Stimulated activated CD4-positive, alpha-beta T cell treated with anti-CD3 and anti-CD28 coated beads, TNF-alpha, amount 100 ng/mL, for 4 hours (primary cell): ENCODE measurements at regions not wholly inside any gene's neighbourhood (a gene's known extent, or its start where the extent isn't known, plus 50 kb on each side); places are given as distances from the start of the nearest gene placed in this dataset.

Experiments
- DNase-seq, 3 experiments: peaks; one replicate each; pipeline ENCODE4 v3.0.0-alpha.2; 2020; ENCODE audit warnings: low read depth in 3 of 3

DNA sequence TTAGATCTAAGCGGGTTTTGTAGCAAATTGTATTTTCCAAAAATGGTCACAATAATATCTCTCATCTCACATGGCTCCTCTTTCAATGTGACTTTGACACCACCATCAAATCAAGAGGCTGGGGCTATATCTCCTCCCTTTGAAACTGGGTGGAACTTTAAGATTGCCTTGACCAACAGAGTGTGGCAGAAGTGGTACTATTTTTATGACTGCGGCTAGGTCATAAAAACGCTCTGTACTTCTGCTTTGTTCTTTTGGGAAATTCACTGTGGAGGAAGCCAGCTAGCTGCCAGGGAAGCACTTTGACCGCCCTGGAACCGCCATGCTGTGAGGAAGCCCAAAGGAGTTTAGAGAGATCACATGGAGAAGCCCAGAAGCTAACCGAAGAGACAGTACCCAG lies 50.7 kb upstream of the ACOT11 start:
- DNase-seq = no peak

- no peak for DNase-seq
These were observed 52.1 kb upstream of the ACOT11 start for GRCh38 chr1:54495954-54496353.

DNA sequence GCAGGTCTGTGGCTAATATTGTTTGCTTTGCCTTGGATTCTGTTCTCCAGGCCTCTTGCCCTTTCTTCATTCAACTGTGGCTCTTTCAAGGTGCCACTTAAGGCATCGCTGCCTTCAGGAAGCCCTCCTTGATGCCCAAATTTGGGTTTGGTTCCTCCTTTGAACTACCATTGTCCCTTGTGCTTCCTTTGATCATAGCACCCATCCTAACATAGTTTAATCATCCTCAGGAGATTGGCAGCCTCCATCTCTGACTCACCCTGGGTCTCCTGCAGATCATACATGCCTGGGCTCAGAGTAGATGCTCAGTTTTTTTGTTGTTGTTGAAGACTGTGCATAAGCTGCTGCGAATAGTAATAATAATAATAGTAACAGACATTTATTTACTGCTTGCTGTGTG lies 54.4 kb upstream of the ACOT11 start:
- no peak for DNase-seq

- DNase-seq = no peak
These were observed 57.4 kb upstream of the ACOT11 start for GRCh38 chr1:54490361-54491248.

- DNase-seq = no peak
These were observed 58.3 kb upstream of the ACOT11 start for GRCh38 chr1:54489627-54490250.

GRCh38 chr1:54488779-54489626 lies 59.0 kb upstream of the ACOT11 start:
- DNase-seq = peak; percentile 46 to 62 (median 52)

- DNase-seq = peak; percentile 52 to 56 (median 55)
These were observed 59.8 kb upstream of the ACOT11 start for GRCh38 chr1:54488065-54488750.

GRCh38 chr1:54487571-54488050 lies 60.4 kb upstream of the ACOT11 start:
- no peak for DNase-seq

DNA sequence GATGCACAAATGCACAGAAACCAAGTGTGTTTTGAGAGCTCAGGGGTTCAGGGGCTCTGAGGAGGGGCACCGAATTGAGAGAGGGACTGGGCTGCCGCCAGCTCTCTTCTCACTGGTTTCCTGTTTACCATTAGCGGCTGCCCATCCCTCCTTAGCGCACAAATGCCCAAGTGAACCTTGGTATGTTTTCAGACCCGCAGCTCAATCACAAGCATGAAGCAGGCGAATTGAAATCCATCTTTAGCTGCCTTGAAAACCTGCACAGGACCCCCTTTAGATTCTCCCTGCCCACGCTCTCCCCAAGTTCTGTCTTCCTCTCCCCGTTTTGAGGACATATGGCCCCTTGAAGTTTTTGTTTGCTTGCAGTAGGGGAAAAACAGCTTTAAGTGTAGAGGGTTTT lies 61.1 kb upstream of the ACOT11 start:
- no peak for DNase-seq

GRCh38 chr1:54485416-54485815 lies 62.6 kb upstream of the ACOT11 start:
- DNase-seq = no peak

DNA sequence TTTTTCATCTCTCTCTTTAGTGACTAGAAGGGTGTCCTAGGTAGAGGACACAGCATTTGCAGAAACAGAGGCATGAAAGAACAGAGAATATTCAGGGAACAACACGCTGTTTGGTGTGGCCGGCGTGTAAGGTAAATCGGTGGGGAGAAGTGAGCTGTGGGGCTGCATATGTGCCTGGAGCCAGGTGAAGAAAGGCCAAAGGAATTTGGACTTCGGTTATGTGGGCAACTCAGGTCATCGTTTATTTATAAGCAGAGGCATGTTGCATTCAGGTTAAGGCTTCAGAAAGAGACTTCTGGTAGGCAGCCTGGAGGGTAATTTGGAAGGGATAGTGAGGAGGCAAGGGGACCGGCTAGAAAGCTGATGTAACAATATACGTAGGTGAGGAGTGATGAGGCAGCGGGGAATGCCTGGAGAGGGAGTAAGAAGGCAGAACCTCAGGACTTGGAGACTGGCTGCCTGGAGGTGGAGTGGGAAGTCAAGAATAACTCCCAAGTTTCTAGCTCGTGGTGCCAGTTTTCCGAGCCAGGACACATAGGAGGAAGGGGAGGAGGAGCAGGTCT lies 64.1 kb upstream of the ACOT11 start:
- DNase-seq = no peak

GRCh38 chr1:54481201-54481884 lies 66.7 kb upstream of the ACOT11 start:
- no peak for DNase-seq

- DNase-seq = no peak
These were observed 67.5 kb upstream of the ACOT11 start for GRCh38 chr1:54480525-54480848.

GRCh38 chr1:54479841-54480524 lies 68.0 kb upstream of the ACOT11 start:
- no peak for DNase-seq

GRCh38 chr1:54479251-54479650 lies 68.8 kb upstream of the ACOT11 start:
- no peak for DNase-seq

- no peak for DNase-seq
These were observed 70.9 kb upstream of the ACOT11 start for GRCh38 chr1:54477153-54477561.

- DNase-seq = no peak
These were observed 70.4 kb upstream of the SSBP3 start for GRCh38 chr1:54476530-54477109.

- no peak for DNase-seq
These were observed 69.8 kb upstream of the SSBP3 start for GRCh38 chr1:54475946-54476516.

DNA sequence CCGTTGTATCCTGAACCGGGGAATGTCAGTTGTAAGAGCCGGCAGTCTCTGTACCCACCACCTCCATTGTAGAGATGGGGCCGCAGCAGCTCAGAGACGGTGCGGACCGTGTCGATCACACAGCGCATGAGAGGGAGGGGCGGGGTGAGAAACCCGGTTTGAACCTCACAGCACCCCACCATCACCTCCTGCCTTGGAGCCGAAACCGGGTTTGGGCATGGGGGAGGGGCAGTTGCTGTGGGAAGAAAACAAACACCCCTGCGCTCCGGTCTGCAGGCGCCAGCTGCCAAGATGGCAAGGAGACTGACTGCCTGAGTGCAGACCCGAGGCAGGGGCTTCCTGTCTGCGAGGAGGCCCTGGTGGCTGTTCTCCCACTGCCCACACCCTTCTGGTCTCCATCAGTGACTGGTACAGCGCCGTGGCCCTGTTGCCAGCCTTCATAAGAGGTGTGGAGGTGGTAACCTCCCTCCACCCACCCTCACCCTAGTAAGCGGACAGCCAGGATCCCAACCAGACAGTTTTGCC lies 69.2 kb upstream of the SSBP3 start:
- DNase-seq = no peak
